Glutamatergic neuron (in vitro differentiated cells): ENCODE measurements at regions not wholly inside any gene's neighbourhood (a gene's known extent, or its start where the extent isn't known, plus 50 kb on each side); places are given as distances from the start of the nearest gene placed in this dataset.
"Not testable (repeated sequence)": the region's sequence is repeated elsewhere in the genome, so short reads cannot be mapped to it uniquely, and the experiment has no call there.

ENCODE experiments used
- DNase-seq: peaks from one replicate; pipeline ENCODE4 v3.0.0; 2022
- H3K27ac Mint-ChIP-seq: one replicate; pipeline ENCODE4 v1.8.0; 2020; ENCODE audit warnings: mild to moderate bottlenecking, mixed read lengths, inconsistent platforms; ENCODE audit not compliant: unreplicated experiment
- H3K27me3 Mint-ChIP-seq: one replicate; pipeline ENCODE4 v1.8.0; 2020; ENCODE audit warnings: mild to moderate bottlenecking, moderate library complexity, mixed read lengths, inconsistent platforms; ENCODE audit not compliant: unreplicated experiment
- H3K36me3 Mint-ChIP-seq: one replicate; pipeline ENCODE4 v1.8.0; 2020; ENCODE audit warnings: mild to moderate bottlenecking, mixed read lengths, inconsistent platforms; ENCODE audit not compliant: unreplicated experiment
- H3K4me1 Mint-ChIP-seq: one replicate; pipeline ENCODE4 v1.8.0; 2020; ENCODE audit warnings: mild to moderate bottlenecking, low read depth, mixed read lengths, inconsistent platforms; ENCODE audit not compliant: unreplicated experiment
- H3K4me3 Mint-ChIP-seq: one replicate; pipeline ENCODE4 v1.8.0; 2020; ENCODE audit warnings: mild to moderate bottlenecking, mixed read lengths, inconsistent platforms; ENCODE audit not compliant: unreplicated experiment
- H3K9me3 Mint-ChIP-seq: one replicate; pipeline ENCODE4 v1.8.0; 2020; ENCODE audit warnings: mild to moderate bottlenecking, moderate library complexity, mixed read lengths, inconsistent platforms; ENCODE audit not compliant: unreplicated experiment
- CTCF ChIP-seq: fragments of 200-600 bp; sonication (generic); IDR thresholded peaks from one replicate; pipeline ENCODE4 v1.5.0; 2021; ENCODE audit not compliant: partially characterized antibody, unreplicated experiment

- no peaks in the 10 kb centered on the region for H3K27me3 Mint-ChIP-seq
- H3K4me3 Mint-ChIP-seq = no peak overlapping the region
- no peak overlapping the region for H3K27ac Mint-ChIP-seq
- no peaks in the 10 kb centered on the region for H3K4me1 Mint-ChIP-seq
- H3K36me3 Mint-ChIP-seq = no peaks in the 10 kb centered on the region
- no peaks in the 10 kb centered on the region for H3K9me3 Mint-ChIP-seq
- TF ChIP-seq CTCF = no peak
- DNase-seq = no peak
These were observed 1067.5 kb downstream of the PCDH7 start for GRCh38 chr4:31787701-31788100.

- Mint-ChIP-seq H3K27ac (no peak overlapping the region), H3K27me3 (no peaks in the 10 kb centered on the region), H3K36me3 (no peaks in the 10 kb centered on the region), H3K9me3 (no peaks in the 10 kb centered on the region), H3K4me1 (no peaks in the 10 kb centered on the region), H3K4me3 (no peak overlapping the region)
- no peak for TF ChIP-seq CTCF
- no peak for DNase-seq
These were observed 1068.5 kb downstream of the PCDH7 start for GRCh38 chr4:31788676-31789075.

- H3K27ac Mint-ChIP-seq = no peak overlapping the region
- TF ChIP-seq CTCF = no peak
- H3K9me3 Mint-ChIP-seq = no peaks in the 10 kb centered on the region
- no peak for DNase-seq
- no peaks in the 10 kb centered on the region for H3K4me1 Mint-ChIP-seq
- no peaks in the 10 kb centered on the region for H3K27me3 Mint-ChIP-seq
- H3K4me3 Mint-ChIP-seq = no peak overlapping the region
- no peaks in the 10 kb centered on the region for H3K36me3 Mint-ChIP-seq
These were observed 1071.5 kb downstream of the PCDH7 start for GRCh38 chr4:31791666-31792065.

- no peaks in the 10 kb centered on the region for H3K36me3 Mint-ChIP-seq
- H3K27ac Mint-ChIP-seq = no peak overlapping the region
- H3K4me1 Mint-ChIP-seq = no peaks in the 10 kb centered on the region
- no peaks in the 10 kb centered on the region for H3K9me3 Mint-ChIP-seq
- H3K4me3 Mint-ChIP-seq = no peak overlapping the region
- no peak for DNase-seq
- H3K27me3 Mint-ChIP-seq = no peaks in the 10 kb centered on the region
- TF ChIP-seq CTCF = peak; percentile 67
These were observed 1073.7 kb downstream of the PCDH7 start for GRCh38 chr4:31793907-31794306.

GRCh38 chr4:31797052-31797451 lies 1076.9 kb downstream of the PCDH7 start:
- not testable (repeated sequence) for H3K4me1 Mint-ChIP-seq, H3K4me3 Mint-ChIP-seq, DNase-seq, H3K27ac Mint-ChIP-seq, H3K9me3 Mint-ChIP-seq, H3K36me3 Mint-ChIP-seq, H3K27me3 Mint-ChIP-seq

- H3K27me3 Mint-ChIP-seq = no peaks in the 10 kb centered on the region
- no peaks in the 10 kb centered on the region for H3K4me1 Mint-ChIP-seq
- no peaks in the 10 kb centered on the region for H3K36me3 Mint-ChIP-seq
- no peak overlapping the region for H3K27ac Mint-ChIP-seq
- H3K9me3 Mint-ChIP-seq = no peaks in the 10 kb centered on the region
- TF ChIP-seq CTCF = no peak
- no peak for DNase-seq
- H3K4me3 Mint-ChIP-seq = no peak overlapping the region
These were observed 1083.5 kb downstream of the PCDH7 start for GRCh38 chr4:31803526-31804195.
